ENCODE measurements at regions not wholly inside any gene's neighbourhood (a gene's known extent, or its start where the extent isn't known, plus 50 kb on each side); places are given as distances from the start of the nearest gene placed in this dataset.

DNA sequence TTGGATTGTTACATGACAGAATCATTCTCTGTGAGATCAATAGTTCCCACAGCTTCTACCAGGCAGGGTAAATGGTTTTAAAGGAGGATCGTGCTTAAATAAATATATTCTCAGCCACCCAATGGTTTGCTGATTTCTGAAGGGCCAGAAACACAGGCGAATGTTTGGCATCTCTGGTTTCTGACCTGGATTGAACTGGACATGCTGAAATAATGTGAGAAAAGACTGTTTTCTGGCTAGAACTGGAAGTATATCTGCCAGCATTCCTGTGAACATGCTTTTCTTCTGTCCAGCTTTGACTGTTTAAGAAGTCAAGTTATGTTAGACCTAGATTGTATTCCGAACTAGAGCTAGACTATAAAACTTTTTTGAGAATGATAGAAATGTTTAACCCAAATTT is 77.1 kb upstream of the COL3A1 start:
- H3K79me2 ChIP-seq (replicated peaks; ENCODE audit: insufficient read depth) = no peaks in the 10 kb centered on the region
- Mint-ChIP-seq H3K9me3 (no peaks in the 10 kb centered on the region), H3K4me3 (no peak overlapping the region), H3K27ac (no peak overlapping the region), H3K36me3 (ENCODE audit: low read depth) (no peaks in the 10 kb centered on the region), H3K4me1 (no peaks in the 10 kb centered on the region), H3K27me3 (ENCODE audit: insufficient read depth, low read depth, poor library complexity) (no peaks in the 10 kb centered on the region)
- no peaks in the 10 kb centered on the region for H3K4me1 ChIP-seq (ENCODE audit: insufficient read depth)
- no peaks in the 10 kb centered on the region for H3K27me3 ChIP-seq (ENCODE audit: insufficient read depth)
- ATAC-seq = no peak
- TF ChIP-seq, protein P1, sequence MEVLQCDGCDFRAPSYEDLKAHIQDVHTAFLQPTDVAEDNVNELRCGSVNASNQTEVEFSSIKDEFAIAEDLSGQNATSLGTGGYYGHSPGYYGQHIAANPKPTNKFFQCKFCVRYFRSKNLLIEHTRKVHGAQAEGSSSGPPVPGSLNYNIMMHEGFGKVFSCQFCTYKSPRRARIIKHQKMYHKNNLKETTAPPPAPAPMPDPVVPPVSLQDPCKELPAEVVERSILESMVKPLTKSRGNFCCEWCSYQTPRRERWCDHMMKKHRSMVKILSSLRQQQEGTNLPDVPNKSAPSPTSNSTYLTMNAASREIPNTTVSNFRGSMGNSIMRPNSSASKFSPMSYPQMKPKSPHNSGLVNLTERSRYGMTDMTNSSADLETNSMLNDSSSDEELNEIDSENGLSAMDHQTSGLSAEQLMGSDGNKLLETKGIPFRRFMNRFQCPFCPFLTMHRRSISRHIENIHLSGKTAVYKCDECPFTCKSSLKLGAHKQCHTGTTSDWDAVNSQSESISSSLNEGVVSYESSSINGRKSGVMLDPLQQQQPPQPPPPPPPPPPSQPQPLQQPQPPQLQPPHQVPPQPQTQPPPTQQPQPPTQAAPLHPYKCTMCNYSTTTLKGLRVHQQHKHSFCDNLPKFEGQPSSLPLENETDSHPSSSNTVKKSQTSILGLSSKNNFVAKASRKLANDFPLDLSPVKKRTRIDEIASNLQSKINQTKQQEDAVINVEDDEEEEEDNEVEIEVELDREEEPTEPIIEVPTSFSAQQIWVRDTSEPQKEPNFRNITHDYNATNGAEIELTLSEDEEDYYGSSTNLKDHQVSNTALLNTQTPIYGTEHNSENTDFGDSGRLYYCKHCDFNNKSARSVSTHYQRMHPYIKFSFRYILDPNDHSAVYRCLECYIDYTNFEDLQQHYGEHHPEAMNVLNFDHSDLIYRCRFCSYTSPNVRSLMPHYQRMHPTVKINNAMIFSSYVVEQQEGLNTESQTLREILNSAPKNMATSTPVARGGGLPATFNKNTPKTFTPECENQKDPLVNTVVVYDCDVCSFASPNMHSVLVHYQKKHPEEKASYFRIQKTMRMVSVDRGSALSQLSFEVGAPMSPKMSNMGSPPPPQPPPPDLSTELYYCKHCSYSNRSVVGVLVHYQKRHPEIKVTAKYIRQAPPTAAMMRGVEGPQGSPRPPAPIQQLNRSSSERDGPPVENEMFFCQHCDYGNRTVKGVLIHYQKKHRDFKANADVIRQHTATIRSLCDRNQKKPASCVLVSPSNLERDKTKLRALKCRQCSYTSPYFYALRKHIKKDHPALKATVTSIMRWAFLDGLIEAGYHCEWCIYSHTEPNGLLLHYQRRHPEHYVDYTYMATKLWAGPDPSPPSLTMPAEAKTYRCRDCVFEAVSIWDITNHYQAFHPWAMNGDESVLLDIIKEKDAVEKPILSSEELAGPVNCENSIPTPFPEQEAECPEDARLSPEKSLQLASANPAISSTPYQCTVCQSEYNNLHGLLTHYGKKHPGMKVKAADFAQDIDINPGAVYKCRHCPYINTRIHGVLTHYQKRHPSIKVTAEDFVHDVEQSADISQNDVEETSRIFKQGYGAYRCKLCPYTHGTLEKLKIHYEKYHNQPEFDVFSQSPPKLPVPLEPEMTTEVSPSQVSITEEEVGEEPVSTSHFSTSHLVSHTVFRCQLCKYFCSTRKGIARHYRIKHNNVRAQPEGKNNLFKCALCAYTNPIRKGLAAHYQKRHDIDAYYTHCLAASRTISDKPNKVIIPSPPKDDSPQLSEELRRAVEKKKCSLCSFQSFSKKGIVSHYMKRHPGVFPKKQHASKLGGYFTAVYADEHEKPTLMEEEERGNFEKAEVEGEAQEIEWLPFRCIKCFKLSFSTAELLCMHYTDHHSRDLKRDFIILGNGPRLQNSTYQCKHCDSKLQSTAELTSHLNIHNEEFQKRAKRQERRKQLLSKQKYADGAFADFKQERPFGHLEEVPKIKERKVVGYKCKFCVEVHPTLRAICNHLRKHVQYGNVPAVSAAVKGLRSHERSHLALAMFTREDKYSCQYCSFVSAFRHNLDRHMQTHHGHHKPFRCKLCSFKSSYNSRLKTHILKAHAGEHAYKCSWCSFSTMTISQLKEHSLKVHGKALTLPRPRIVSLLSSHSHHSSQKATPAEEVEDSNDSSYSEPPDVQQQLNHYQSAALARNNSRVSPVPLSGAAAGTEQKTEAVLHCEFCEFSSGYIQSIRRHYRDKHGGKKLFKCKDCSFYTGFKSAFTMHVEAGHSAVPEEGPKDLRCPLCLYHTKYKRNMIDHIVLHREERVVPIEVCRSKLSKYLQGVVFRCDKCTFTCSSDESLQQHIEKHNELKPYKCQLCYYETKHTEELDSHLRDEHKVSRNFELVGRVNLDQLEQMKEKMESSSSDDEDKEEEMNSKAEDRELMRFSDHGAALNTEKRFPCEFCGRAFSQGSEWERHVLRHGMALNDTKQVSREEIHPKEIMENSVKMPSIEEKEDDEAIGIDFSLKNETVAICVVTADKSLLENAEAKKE (CRISPR knock-in tag; IDR thresholded peaks at IDR 0.05) = no peak
- TF ChIP-seq EZH2 (IDR thresholded peaks at IDR 0.05; ENCODE audit: low read depth, unreplicated experiment) (no peak), NANOG (IDR thresholded peaks at IDR 0.05; ENCODE audit: borderline replicate concordance) (no peak)
- H3K9me2 ChIP-seq (ENCODE audit: insufficient read depth) = no peaks in the 10 kb centered on the region
- no peak overlapping the region for H3K4me2 ChIP-seq
- no peaks in the 10 kb centered on the region for H3F3A ChIP-seq (replicated peaks; ENCODE audit: low read depth)
- H4K20me1 ChIP-seq (replicated peaks; ENCODE audit: insufficient read depth) = no peaks in the 10 kb centered on the region
- H3K36me3 ChIP-seq (ENCODE audit: insufficient read depth) = no peaks in the 10 kb centered on the region
- no peak for DNase-seq (ENCODE audit: low spot score)
- no peak overlapping the region for H3K4me3 ChIP-seq
- no peak overlapping the region for H2AFZ ChIP-seq
- no peak overlapping the region for H3K27ac ChIP-seq (ENCODE audit: low read depth)

DNA sequence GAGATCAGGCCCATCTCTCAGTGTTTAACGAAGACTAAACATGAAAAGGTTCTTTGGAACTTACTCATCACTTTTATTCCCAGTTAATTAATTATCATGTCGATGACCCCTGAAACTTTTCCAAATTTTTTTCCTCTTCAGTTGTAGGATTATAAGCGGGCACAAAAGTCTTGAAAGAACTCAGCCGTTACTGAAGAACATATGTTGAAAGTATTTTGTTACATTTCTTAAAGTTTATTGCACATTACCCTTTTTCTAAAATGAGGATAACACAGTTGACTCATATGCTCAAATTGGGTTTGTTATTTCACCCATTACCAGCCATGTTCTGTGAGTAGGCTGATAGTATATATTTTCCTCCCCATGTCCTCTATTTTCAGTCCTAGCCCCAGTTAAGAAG is 75.9 kb upstream of the COL3A1 start:
- Histone ChIP-seq H3K4me2 (no peak overlapping the region), H3K27me3 (ENCODE audit: insufficient read depth) (no peaks in the 10 kb centered on the region), H3K79me2 (replicated peaks; ENCODE audit: insufficient read depth) (no peaks in the 10 kb centered on the region), H3K27ac (ENCODE audit: low read depth) (no peak overlapping the region), H3K36me3 (ENCODE audit: insufficient read depth) (no peaks in the 10 kb centered on the region), H3K4me1 (ENCODE audit: insufficient read depth) (no peaks in the 10 kb centered on the region), H3K9me2 (ENCODE audit: insufficient read depth) (no peaks in the 10 kb centered on the region), H3K4me3 (no peak overlapping the region), H4K20me1 (replicated peaks; ENCODE audit: insufficient read depth) (no peaks in the 10 kb centered on the region), H2AFZ (no peak overlapping the region), H3F3A (replicated peaks; ENCODE audit: low read depth) (no peaks in the 10 kb centered on the region)
- H3K4me3 Mint-ChIP-seq = no peak overlapping the region
- DNase-seq (ENCODE audit: low spot score) (no peak), ATAC-seq (no peak)
- no peaks in the 10 kb centered on the region for H3K9me3 Mint-ChIP-seq
- H3K27me3 Mint-ChIP-seq (ENCODE audit: insufficient read depth, low read depth, poor library complexity) = peaks cover 2% of the 10 kb centered on the region
- H3K27ac Mint-ChIP-seq = no peak overlapping the region
- H3K36me3 Mint-ChIP-seq (ENCODE audit: low read depth) = no peaks in the 10 kb centered on the region
- H3K4me1 Mint-ChIP-seq = no peaks in the 10 kb centered on the region
- TF ChIP-seq, protein P1 (CRISPR knock-in tag; IDR thresholded peaks at IDR 0.05) = no peak
- no peak for TF ChIP-seq ZNF114 (CRISPR knock-in tag; IDR thresholded peaks at IDR 0.05)
- TF ChIP-seq CREB1 (CRISPR knock-in tag; IDR thresholded peaks at IDR 0.05; ENCODE audit: low read depth) = no peak
